Nephron progenitor cell (in vitro differentiated cells): ENCODE measurements at regions not wholly inside any gene's neighbourhood (a gene's known extent, or its start where the extent isn't known, plus 50 kb on each side); places are given as distances from the start of the nearest gene placed in this dataset.

Experiments used
- DNase-seq: peaks from one replicate; pipeline ENCODE4 v3.0.0; 2021
- H3K27ac Mint-ChIP-seq: 2 replicates; pipeline ENCODE4 v1.8.0; 2021; ENCODE audit warnings: mild to moderate bottlenecking, moderate library complexity, mixed read lengths
- H3K27me3 Mint-ChIP-seq: 2 replicates; pipeline ENCODE4 v1.8.0; 2021; ENCODE audit warnings: mild to moderate bottlenecking, low read depth, mixed read lengths; ENCODE audit not compliant: poor library complexity
- H3K36me3 Mint-ChIP-seq: 2 replicates; pipeline ENCODE4 v1.8.0; 2021; ENCODE audit warnings: low read depth, mixed read lengths
- H3K4me1 Mint-ChIP-seq: 2 replicates; pipeline ENCODE4 v1.8.0; 2021; ENCODE audit warnings: mixed read lengths
- H3K4me3 Mint-ChIP-seq: 2 replicates; pipeline ENCODE4 v1.8.0; 2021; ENCODE audit warnings: mild to moderate bottlenecking, moderate library complexity, mixed read lengths
- H3K9me3 Mint-ChIP-seq: 2 replicates; pipeline ENCODE4 v1.8.0; 2021; ENCODE audit warnings: mild to moderate bottlenecking, moderate library complexity, mixed read lengths
- CTCF ChIP-seq: fragments of 200-600 bp; sonication (generic); IDR thresholded peaks from 2 replicates; pipeline ENCODE4 v1.5.0; 2021; ENCODE audit warnings: antibody characterized with exemption

- no peaks in the 10 kb centered on the region for H3K27me3 Mint-ChIP-seq
- H3K27ac Mint-ChIP-seq = peak overlapping the region; percentile 62
Measured at GRCh38 chr2:211251016-211251415, 694.6 kb downstream of the CPS1 start.

GRCh38 chr2:211258646-211259335 lies 702.4 kb downstream of the CPS1 start:
- no peak for TF ChIP-seq CTCF
- Mint-ChIP-seq H3K27me3 (peaks cover 2% of the 10 kb centered on the region), H3K4me1 (peaks cover 9% of the 10 kb centered on the region), H3K4me3 (no peak overlapping the region), H3K9me3 (peaks cover 27% of the 10 kb centered on the region), H3K36me3 (peaks cover 4% of the 10 kb centered on the region), H3K27ac (no peak overlapping the region)
- no peak for DNase-seq

More at GRCh38 chr2:211251016-211251415, 694.6 kb downstream of the CPS1 start:
- Mint-ChIP-seq H3K36me3 (no peaks in the 10 kb centered on the region), H3K4me3 (no peak overlapping the region), H3K9me3 (peaks cover 9% of the 10 kb centered on the region), H3K4me1 (peaks cover 4% of the 10 kb centered on the region)
- no peak for TF ChIP-seq CTCF
- no peak for DNase-seq

- no peak for TF ChIP-seq CTCF
- Mint-ChIP-seq H3K4me3 (no peak overlapping the region), H3K9me3 (peaks cover 22% of the 10 kb centered on the region), H3K4me1 (peaks cover 9% of the 10 kb centered on the region), H3K36me3 (peaks cover 4% of the 10 kb centered on the region), H3K27me3 (peaks cover 2% of the 10 kb centered on the region), H3K27ac (peak overlapping the region; percentile 43)
- no peak for DNase-seq
Measured at GRCh38 chr2:211259831-211260476, 703.6 kb downstream of the CPS1 start.

- Mint-ChIP-seq H3K4me1 (no peaks in the 10 kb centered on the region), H3K27ac (no peak overlapping the region), H3K4me3 (no peak overlapping the region), H3K27me3 (no peaks in the 10 kb centered on the region), H3K9me3 (no peaks in the 10 kb centered on the region), H3K36me3 (no peaks in the 10 kb centered on the region)
- TF ChIP-seq CTCF = no peak
- no peak for DNase-seq
Measured at GRCh38 chr2:211270257-211270656, 713.9 kb downstream of the CPS1 start.

- Mint-ChIP-seq H3K36me3 (no peaks in the 10 kb centered on the region), H3K4me1 (peaks cover 19% of the 10 kb centered on the region), H3K27ac (peak overlapping the region; percentile 64), H3K9me3 (no peaks in the 10 kb centered on the region), H3K27me3 (no peaks in the 10 kb centered on the region), H3K4me3 (no peak overlapping the region)
- DNase-seq = peak; percentile 6
- TF ChIP-seq CTCF = no peak
Measured at GRCh38 chr2:211281430-211282073, 725.2 kb downstream of the CPS1 start.
